ENCODE measurements at regions not wholly inside any gene's neighbourhood (a gene's known extent, or its start where the extent isn't known, plus 50 kb on each side); places are given as distances from the start of the nearest gene placed in this dataset.

DNA sequence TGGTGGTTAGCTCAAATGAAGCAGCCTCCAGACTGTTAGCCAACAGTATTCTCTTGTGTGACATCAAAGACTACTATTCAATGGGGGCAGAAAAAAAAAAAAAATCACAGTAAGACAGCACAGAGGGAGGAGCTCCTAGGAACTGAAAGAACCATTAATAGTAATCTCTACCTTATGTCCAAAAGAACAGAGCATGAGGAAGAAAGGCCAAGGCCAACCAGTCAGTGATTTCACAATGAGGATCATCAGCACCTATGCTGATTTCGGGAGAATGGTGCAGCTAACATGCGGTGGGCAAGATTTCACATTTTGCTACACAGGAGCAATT lies 66.3 kb upstream of the SOX5 start:
- no peak overlapping the region for H3K4me3 ChIP-seq
- no peak overlapping the region for H2AFZ ChIP-seq (ENCODE audit: low read depth, low read length)
- ChIA-PET POLR2A (interaction anchor here (0.8 kb wide), 1 partner anchor 19 kb away, joined by 3 read pairs; no protein-coding TSS in a partner anchor), CTCF (ENCODE audit: low intra/inter-chr PET ratio) (no interaction called here)
- H4K20me1 ChIP-seq (replicated peaks; ENCODE audit: control insufficient read depth, insufficient read depth, low read length): no peaks in the 10 kb centered on the region
- no peak overlapping the region for H3K9ac ChIP-seq (ENCODE audit: insufficient read depth in 1 of 2, low read depth in 2 of 2, low read length in 2 of 2)
- H3K4me2 ChIP-seq (ENCODE audit: insufficient read depth, low read length): no peak overlapping the region
- FAIRE-seq (no peak), ATAC-seq (no peak), DNase-seq (ENCODE audit: extremely low read depth in 1 of 4, low spot score in 3 of 4) (no peak)
- no peaks in the 10 kb centered on the region for H3K27me3 ChIP-seq (ENCODE audit: control insufficient read depth in 2 of 2, insufficient read depth in 2 of 2, low read length in 2 of 2)
- WGBS (ENCODE audit: insufficient coverage, low coverage, missing lambda C conversion rate): 70% methylated on average over 2 of the region's 2 CpGs
- H3K36me3 ChIP-seq (ENCODE audit: control insufficient read depth, insufficient read depth, low read length): no peaks in the 10 kb centered on the region
- H3K9me3 ChIP-seq (replicated peaks; ENCODE audit: control insufficient read depth, insufficient read depth, low read depth, low read length): no peaks in the 10 kb centered on the region
- in situ Hi-C loops (cut with MboI) (no loop called here), intact Hi-C loops (cut with micrococcal nuclease) (no loop called here)
- H3K79me2 ChIP-seq (ENCODE audit: control insufficient read depth, insufficient read depth, low read length): no peaks in the 10 kb centered on the region
- no peak for TF ChIP-seq PHB (CRISPR knock-in tag; IDR thresholded peaks at IDR 0.05)
- TF ChIP-seq GTF2E2 (tag; IDR thresholded peaks at IDR 0.05): no peak
- no peak for TF ChIP-seq POLR2AphosphoS5 (IDR thresholded peaks at IDR 0.05; ENCODE audit: control insufficient read depth, insufficient read depth, low read depth, low read length)
- no peak for TF ChIP-seq ZNF778 (CRISPR knock-in tag; IDR thresholded peaks at IDR 0.05)
- TF ChIP-seq CSDE1 (IDR thresholded peaks at IDR 0.05): no peak
- no peak for TF ChIP-seq MCM2 (IDR thresholded peaks at IDR 0.05; ENCODE audit: low read depth)
- TF ChIP-seq LCOR (CRISPR knock-in tag; IDR thresholded peaks at IDR 0.05): no peak
- no peak for TF ChIP-seq ZC3H8 (IDR thresholded peaks at IDR 0.05)
- no peak for TF ChIP-seq MYNN (IDR thresholded peaks at IDR 0.05)
- TF ChIP-seq MYNN (CRISPR knock-in tag; IDR thresholded peaks at IDR 0.05): no peak
- no peak for TF ChIP-seq CHD4 (IDR thresholded peaks at IDR 0.05; ENCODE audit: insufficient read depth, insufficient replicate concordance, low read depth, low read length, poor library complexity, severe bottlenecking)
- TF ChIP-seq MEF2A (IDR thresholded peaks at IDR 0.05; ENCODE audit: control insufficient read depth, low read depth, low read length): no peak
- no peak for TF ChIP-seq NR2C1 (IDR thresholded peaks at IDR 0.05)
- TF ChIP-seq NR2C1 (tag; IDR thresholded peaks at IDR 0.05): no peak
- TF ChIP-seq ZNF584 (CRISPR knock-in tag; IDR thresholded peaks at IDR 0.05; ENCODE audit: low read depth): no peak
- TF ChIP-seq, protein P1, sequence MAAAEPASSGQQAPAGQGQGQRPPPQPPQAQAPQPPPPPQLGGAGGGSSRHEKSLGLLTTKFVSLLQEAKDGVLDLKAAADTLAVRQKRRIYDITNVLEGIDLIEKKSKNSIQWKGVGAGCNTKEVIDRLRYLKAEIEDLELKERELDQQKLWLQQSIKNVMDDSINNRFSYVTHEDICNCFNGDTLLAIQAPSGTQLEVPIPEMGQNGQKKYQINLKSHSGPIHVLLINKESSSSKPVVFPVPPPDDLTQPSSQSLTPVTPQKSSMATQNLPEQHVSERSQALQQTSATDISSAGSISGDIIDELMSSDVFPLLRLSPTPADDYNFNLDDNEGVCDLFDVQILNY (CRISPR knock-in tag; IDR thresholded peaks at IDR 0.05): no peak
- TF ChIP-seq BRD9 (IDR thresholded peaks at IDR 0.05; ENCODE audit: low read depth, partially characterized antibody): no peak
- TF ChIP-seq SLC30A9 (CRISPR knock-in tag; IDR thresholded peaks at IDR 0.05): no peak
- TF ChIP-seq TAF9B (IDR thresholded peaks at IDR 0.05; ENCODE audit: partially characterized antibody): no peak
- no peak for TF ChIP-seq ARID4B (CRISPR knock-in tag; IDR thresholded peaks at IDR 0.05)
- H3K27ac ChIP-seq (ENCODE audit: extremely low read depth, low read depth, low read length): no peak overlapping the region
- BruUV-seq (replicated peaks): no TSS peak
- H3K4me1 ChIP-seq (replicated peaks in 1 of 2; ENCODE audit: control insufficient read depth in 2 of 2, insufficient read depth in 2 of 2, low read length in 2 of 2): no peaks in the 10 kb centered on the region
- H3K9me1 ChIP-seq (ENCODE audit: control insufficient read depth, insufficient read depth, low read length): no peaks in the 10 kb centered on the region
